Sigmoid colon (tissue), 6 donors: ENCODE measurements at regions not wholly inside any gene's neighbourhood (a gene's known extent, or its start where the extent isn't known, plus 50 kb on each side); places are given as distances from the start of the nearest gene placed in this dataset.

Experiments used
- DNase-seq: peaks from one replicate; pipeline ENCODE4 v3.0.0-alpha.2; 2019
- H3K27ac ChIP-seq, 4 donors: fragments of 200-600 bp; sonication (generic); one replicate each; pipeline ENCODE4 v1.5.1; 2016 to 2019; ENCODE audit warnings: mild to moderate bottlenecking in 1 of 4
- H3K27me3 ChIP-seq, 3 donors: fragments of 200-600 bp; sonication (generic); one replicate each; pipeline ENCODE4 v1.5.1; 2019; ENCODE audit warnings: mild to moderate bottlenecking in 1 of 3
- H3K36me3 ChIP-seq, 4 donors: fragments of 200-600 bp; sonication (generic); one replicate each; pipeline ENCODE4 v1.5.1; 2016 to 2019
- H3K4me1 ChIP-seq, 4 donors: fragments of 200-600 bp; sonication (generic); one replicate each; pipeline ENCODE4 v1.5.1; 2017 to 2019
- H3K4me3 ChIP-seq, 4 donors: fragments of 200-600 bp; sonication (generic); one replicate each; pipeline ENCODE4 v1.5.1; 2017 to 2019; ENCODE audit warnings: mild to moderate bottlenecking in 2 of 4, moderate library complexity in 1 of 4
- H3K9me3 ChIP-seq, 4 donors: fragments of 200-600 bp in 3 of 4; sonication (generic) in 3 of 4; one replicate each; pipeline versions ENCODE4 v1.5.1 to v1.6.1; 2013 to 2019
- EP300 ChIP-seq, 4 donors: sonication (generic); formaldehyde crosslinking; IDR thresholded peaks; one replicate each; pipeline ENCODE4 v1.6.1; 2017; ENCODE audit warnings: antibody characterized with exemption in 4 of 4
- POLR2A ChIP-seq, 2 donors: fragments of 450-650 bp; IDR thresholded peaks; one replicate each; pipeline ENCODE4 v1.6.1; 2016; ENCODE audit warnings: antibody characterized with exemption in 2 of 2, mild to moderate bottlenecking in 2 of 2, moderate library complexity in 2 of 2
- POLR2AphosphoS5 ChIP-seq, 4 donors: sonication (generic); formaldehyde crosslinking; IDR thresholded peaks; one replicate each; pipeline ENCODE4 v1.6.1; 2017; ENCODE audit warnings: antibody characterized with exemption in 4 of 4
- WGBS, 2 donors: extraction: QIAGEN DNeasy Blood & Tissue Kit; methylation state at CpG; one replicate each; pipeline ENCODE4 v1.1.7; 2013; 5-methylcytosine and 5-hydroxymethylcytosine counted together
- intact Hi-C: fragments of 100-400 bp; cut with DNase I; formaldehyde crosslinking; loops from one replicate; pipeline ENCODE4 v1.15.1; 2023
- TF ChIP-seq, protein P1 (sequence below), 4 experiments: fragments of 450-650 bp in 3 of 4; fragments of 200-600 bp in 1 of 4; IDR thresholded peaks; one replicate each; pipeline ENCODE4 v1.5.1; 2016 to 2019; ENCODE audit warnings: antibody characterized with exemption in 4 of 4, mild to moderate bottlenecking in 3 of 4, moderate library complexity in 2 of 4
- donor health status: healthy with polysubstance abuse.
- donor health status: healthy.

DNA sequence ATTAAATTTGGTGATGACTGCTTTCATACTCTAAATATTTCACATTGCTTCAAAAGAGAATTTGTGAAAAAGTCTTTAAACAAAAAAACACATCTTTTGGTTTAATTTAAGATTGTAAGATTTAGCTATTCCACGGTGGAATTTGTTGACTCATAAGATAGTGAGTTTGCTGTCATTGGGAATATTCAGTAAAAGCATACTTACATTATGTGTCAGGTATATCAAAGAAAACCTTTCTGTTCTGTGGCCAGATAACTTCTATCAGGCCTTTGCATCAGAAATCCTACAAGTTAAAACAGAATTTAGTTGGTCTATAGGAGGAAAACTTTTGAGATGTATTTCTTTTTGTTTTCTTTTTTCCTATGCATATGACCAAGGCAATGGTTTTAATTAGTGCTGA, 148.8 kb upstream of the E2F7 start:
- no peak for TF ChIP-seq POLR2A (IDR thresholded peaks at IDR 0.05)
- no peak for TF ChIP-seq POLR2AphosphoS5 (IDR thresholded peaks at IDR 0.05)
- TF ChIP-seq EP300 (IDR thresholded peaks at IDR 0.05), result no peak
- TF ChIP-seq, protein P1, sequence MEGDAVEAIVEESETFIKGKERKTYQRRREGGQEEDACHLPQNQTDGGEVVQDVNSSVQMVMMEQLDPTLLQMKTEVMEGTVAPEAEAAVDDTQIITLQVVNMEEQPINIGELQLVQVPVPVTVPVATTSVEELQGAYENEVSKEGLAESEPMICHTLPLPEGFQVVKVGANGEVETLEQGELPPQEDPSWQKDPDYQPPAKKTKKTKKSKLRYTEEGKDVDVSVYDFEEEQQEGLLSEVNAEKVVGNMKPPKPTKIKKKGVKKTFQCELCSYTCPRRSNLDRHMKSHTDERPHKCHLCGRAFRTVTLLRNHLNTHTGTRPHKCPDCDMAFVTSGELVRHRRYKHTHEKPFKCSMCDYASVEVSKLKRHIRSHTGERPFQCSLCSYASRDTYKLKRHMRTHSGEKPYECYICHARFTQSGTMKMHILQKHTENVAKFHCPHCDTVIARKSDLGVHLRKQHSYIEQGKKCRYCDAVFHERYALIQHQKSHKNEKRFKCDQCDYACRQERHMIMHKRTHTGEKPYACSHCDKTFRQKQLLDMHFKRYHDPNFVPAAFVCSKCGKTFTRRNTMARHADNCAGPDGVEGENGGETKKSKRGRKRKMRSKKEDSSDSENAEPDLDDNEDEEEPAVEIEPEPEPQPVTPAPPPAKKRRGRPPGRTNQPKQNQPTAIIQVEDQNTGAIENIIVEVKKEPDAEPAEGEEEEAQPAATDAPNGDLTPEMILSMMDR (IDR thresholded peaks at IDR 0.05), result no peak
- no peak for DNase-seq
- 25 to 75% methylated on average over 1 of the region's 1 CpG for WGBS, 2 donors
- H3K4me3 ChIP-seq, result no peak overlapping the region
- no peaks in the 10 kb centered on the region for H3K27me3 ChIP-seq
- no peaks in the 10 kb centered on the region for H3K4me1 ChIP-seq
- intact Hi-C loops, result no loop called here
- H3K9me3 ChIP-seq, result peaks cover 0 to 3% (median 0%) of the 10 kb centered on the region in 4 donors
- H3K27ac ChIP-seq, result no peak overlapping the region
- no peaks in the 10 kb centered on the region for H3K36me3 ChIP-seq

DNA sequence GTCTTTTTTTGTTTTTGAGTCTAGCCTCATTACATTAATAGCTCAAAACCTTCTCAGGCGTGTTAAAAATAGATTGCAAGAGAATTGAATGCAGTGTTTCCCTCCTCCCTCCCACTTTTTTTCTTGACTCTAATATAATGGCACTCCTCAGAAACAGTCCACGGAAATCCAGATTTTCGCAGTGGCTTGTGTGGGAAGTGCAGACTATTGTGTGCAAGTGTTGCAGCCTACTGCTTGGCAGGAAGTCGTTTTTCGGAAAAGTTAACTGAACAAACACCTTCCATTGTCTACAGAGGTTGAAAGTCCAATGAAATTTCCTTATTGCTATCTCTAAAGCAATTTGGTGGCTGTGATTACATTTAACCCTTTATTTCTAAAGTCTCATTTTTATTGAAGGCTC, 147.9 kb upstream of the E2F7 start:
- WGBS, 2 donors, result 7 to 37% methylated on average over 5 of the region's 5 CpGs
- intact Hi-C loops, result no loop called here
- H3K4me1 ChIP-seq, result no peaks in the 10 kb centered on the region

DNA sequence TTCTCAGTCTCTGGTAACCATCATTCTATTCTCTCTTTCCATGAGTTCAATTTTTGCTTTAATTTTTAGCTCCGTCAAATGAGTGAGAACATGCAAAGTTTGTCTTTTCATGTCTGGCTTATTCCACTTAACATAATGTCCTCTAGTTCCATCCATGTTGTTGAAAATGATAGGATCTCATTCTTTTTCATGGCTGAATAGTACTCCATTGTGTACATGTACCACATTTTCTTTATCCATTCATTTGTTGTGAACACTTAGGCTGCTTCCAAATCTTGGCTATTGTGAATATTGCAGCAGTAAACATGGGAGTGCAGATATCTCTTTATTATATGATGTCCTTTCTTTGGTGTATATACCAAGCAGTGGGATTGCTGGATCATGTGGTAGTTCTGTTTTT, 145.4 kb upstream of the E2F7 start:
- no peak overlapping the region for H3K4me3 ChIP-seq
- peaks cover 0 to 4% (median 2%) of the 10 kb centered on the region in 4 donors for H3K9me3 ChIP-seq
- no peaks in the 10 kb centered on the region for H3K4me1 ChIP-seq
- H3K27me3 ChIP-seq, result no peaks in the 10 kb centered on the region
- 97 to 100% methylated on average over 1 of the region's 1 CpG for WGBS, 2 donors
- no peak for DNase-seq
- no peak overlapping the region for H3K27ac ChIP-seq
- TF ChIP-seq, protein P1 (IDR thresholded peaks at IDR 0.05), result no peak
- TF ChIP-seq POLR2A (IDR thresholded peaks at IDR 0.05) (no peak), POLR2AphosphoS5 (IDR thresholded peaks at IDR 0.05) (no peak), EP300 (IDR thresholded peaks at IDR 0.05) (no peak)
- intact Hi-C loops, result no loop called here
- no peaks in the 10 kb centered on the region for H3K36me3 ChIP-seq

More for the DNA sequence above, 147.9 kb upstream of the E2F7 start:
- H3K4me3 ChIP-seq, result no peak overlapping the region
- no peak overlapping the region for H3K27ac ChIP-seq
- no peaks in the 10 kb centered on the region for H3K27me3 ChIP-seq
- no peaks in the 10 kb centered on the region for H3K36me3 ChIP-seq
- H3K9me3 ChIP-seq, result peaks cover 0 to 3% (median 0%) of the 10 kb centered on the region in 4 donors
- DNase-seq, result no peak
- TF ChIP-seq, protein P1 (IDR thresholded peaks at IDR 0.05), result peak in 1 of 4 experiments; percentile 7
- TF ChIP-seq POLR2A (IDR thresholded peaks at IDR 0.05), result no peak

DNA sequence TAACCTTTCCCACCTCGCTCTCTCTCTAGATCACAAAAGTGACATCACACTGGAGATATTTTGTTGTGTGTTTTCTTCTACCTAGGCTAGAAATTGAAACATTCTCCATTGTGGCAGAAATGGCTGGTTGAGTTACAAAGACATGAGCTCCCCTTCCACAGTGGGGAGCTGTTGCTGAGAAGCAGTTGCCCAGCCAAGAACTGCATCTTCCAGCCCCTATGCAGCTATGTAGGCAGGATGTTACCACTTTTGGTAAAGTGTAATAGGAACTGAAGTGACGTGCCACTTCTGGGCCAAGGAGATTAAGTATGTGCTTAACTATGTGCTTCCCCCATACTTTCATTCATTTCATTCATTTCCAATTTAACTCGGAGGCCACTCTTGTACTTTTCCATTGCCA, 138.7 kb upstream of the E2F7 start:
- 85 to 86% methylated on average over 3 of the region's 3 CpGs for WGBS, 2 donors
- Histone ChIP-seq H3K27me3 (no peaks in the 10 kb centered on the region), H3K4me3 (no peak overlapping the region), H3K9me3 (peaks cover 0 to 7% (median 0%) of the 10 kb centered on the region in 4 donors), H3K36me3 (no peaks in the 10 kb centered on the region), H3K4me1 (no peaks in the 10 kb centered on the region), H3K27ac (no peak overlapping the region)
- intact Hi-C loops, result no loop called here
- TF ChIP-seq POLR2AphosphoS5 (IDR thresholded peaks at IDR 0.05) (no peak), EP300 (IDR thresholded peaks at IDR 0.05) (no peak), POLR2A (IDR thresholded peaks at IDR 0.05) (no peak)
- TF ChIP-seq, protein P1 (IDR thresholded peaks at IDR 0.05), result no peak
- no peak for DNase-seq

DNA sequence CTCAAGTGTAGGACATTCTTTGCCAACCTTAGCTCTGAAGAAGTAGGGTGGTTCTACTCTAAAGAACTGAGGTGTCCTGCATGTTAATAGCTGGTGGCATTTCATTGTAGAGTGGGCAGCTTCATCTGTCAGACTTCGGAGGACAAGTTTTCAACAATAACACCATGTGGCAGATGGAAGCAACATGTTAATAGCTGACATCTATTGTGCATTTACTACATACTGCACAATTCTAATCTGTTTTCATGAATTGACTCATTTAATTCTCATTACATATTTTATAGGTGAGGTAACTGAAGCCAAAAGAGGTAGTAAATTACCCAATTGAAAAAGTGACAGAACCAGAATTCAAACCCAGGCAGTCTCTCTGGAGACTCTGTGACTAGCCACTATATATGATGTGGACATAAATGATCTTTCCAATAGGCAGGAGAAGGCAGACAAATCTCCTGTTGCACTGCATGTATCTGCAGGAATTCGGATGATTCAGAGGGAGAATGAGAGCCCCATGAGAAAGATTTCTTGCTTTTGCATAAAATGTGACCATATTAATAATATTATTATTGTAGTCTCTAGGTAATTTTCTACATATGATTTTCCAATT, 137.2 kb upstream of the E2F7 start:
- peaks cover 0 to 7% (median 0%) of the 10 kb centered on the region in 4 donors for H3K9me3 ChIP-seq
- H3K4me3 ChIP-seq, result no peak overlapping the region

More for the DNA sequence above, 137.2 kb upstream of the E2F7 start:
- DNase-seq, result no peak
- intact Hi-C loops, result no loop called here
- 81 to 93% methylated on average over 2 of the region's 2 CpGs for WGBS, 2 donors
- TF ChIP-seq POLR2A (IDR thresholded peaks at IDR 0.05), result no peak
- no peak for TF ChIP-seq POLR2AphosphoS5 (IDR thresholded peaks at IDR 0.05)
- no peak for TF ChIP-seq EP300 (IDR thresholded peaks at IDR 0.05)
- TF ChIP-seq, protein P1 (IDR thresholded peaks at IDR 0.05), result no peak
- H3K27ac ChIP-seq, result no peak overlapping the region
- H3K4me1 ChIP-seq, result no peaks in the 10 kb centered on the region
- no peaks in the 10 kb centered on the region for H3K36me3 ChIP-seq
- no peaks in the 10 kb centered on the region for H3K27me3 ChIP-seq
